HG03103 (cell line): ENCODE measurements at regions not wholly inside any gene's neighbourhood (a gene's known extent, or its start where the extent isn't known, plus 50 kb on each side); places are given as distances from the start of the nearest gene placed in this dataset.

Experiments
- ATAC-seq: cut with Tn5 transposase; IDR thresholded peaks from one replicate; pipeline ENCODE4 v1.9.1; 2021; ENCODE audit warnings: low read depth; ENCODE audit not compliant: unreplicated experiment

GRCh38 chr18:24662412-24662821 lies 202.0 kb downstream of the HRH4 start:
- no peak for ATAC-seq

GRCh38 chr18:24663026-24663425 lies 202.6 kb downstream of the HRH4 start:
- ATAC-seq = no peak

- ATAC-seq = no peak
Measured at GRCh38 chr18:24669015-24669414, 208.6 kb downstream of the HRH4 start.

GRCh38 chr18:24669502-24669901 lies 209.1 kb downstream of the HRH4 start:
- ATAC-seq = no peak

- ATAC-seq = no peak
Measured at GRCh38 chr18:24672165-24672941, 211.9 kb downstream of the HRH4 start.

GRCh38 chr18:24674200-24674599 lies 213.8 kb downstream of the HRH4 start:
- ATAC-seq = no peak

- no peak for ATAC-seq
Measured at GRCh38 chr18:24674605-24675004, 214.2 kb downstream of the HRH4 start.

- ATAC-seq = no peak
Measured at GRCh38 chr18:24677011-24677410, 216.6 kb downstream of the HRH4 start.

GRCh38 chr18:24678107-24678506 lies 217.7 kb downstream of the HRH4 start:
- ATAC-seq = no peak

GRCh38 chr18:24678626-24679025 lies 218.2 kb downstream of the HRH4 start:
- no peak for ATAC-seq

GRCh38 chr18:24679062-24679461 lies 218.6 kb downstream of the HRH4 start:
- no peak for ATAC-seq

GRCh38 chr18:24683925-24684324 lies 223.5 kb downstream of the HRH4 start:
- ATAC-seq = no peak

- no peak for ATAC-seq
Measured at GRCh38 chr18:24685254-24685959, 225.0 kb downstream of the HRH4 start.

GRCh38 chr18:24695168-24695567 lies 234.7 kb downstream of the HRH4 start:
- no peak for ATAC-seq

GRCh38 chr18:24702001-24702515 lies 241.6 kb downstream of the HRH4 start:
- ATAC-seq = no peak

- no peak for ATAC-seq
Measured at GRCh38 chr18:24703316-24703715, 242.9 kb downstream of the HRH4 start.

GRCh38 chr18:24704946-24705630 lies 244.7 kb downstream of the HRH4 start:
- no peak for ATAC-seq

- no peak for ATAC-seq
Measured at GRCh38 chr18:24710474-24710873, 250.0 kb downstream of the HRH4 start.

- no peak for ATAC-seq
Measured at GRCh38 chr18:24719791-24720190, 259.4 kb downstream of the HRH4 start.

- no peak for ATAC-seq
Measured at GRCh38 chr18:24721388-24721787, 261.0 kb downstream of the HRH4 start.
